T1000 (cell line): ENCODE measurements at regions not wholly inside any gene's neighbourhood (a gene's known extent, or its start where the extent isn't known, plus 50 kb on each side); places are given as distances from the start of the nearest gene placed in this dataset.

Experiments used
- DNase-seq: peaks from one replicate; lab custom pipeline; 2025; ENCODE audit warnings: mixed read lengths; lab: John Stamatoyannopoulos, UW

GRCh38 chr2:147553775-147554271 lies 291.0 kb upstream of the ACVR2A start:
- DNase-seq: no peak

- DNase-seq: no peak
Measured at GRCh38 chr2:147550995-147551731, 293.7 kb upstream of the ACVR2A start.

- no peak for DNase-seq
Measured at GRCh38 chr2:147549054-147549453, 295.8 kb upstream of the ACVR2A start.

- DNase-seq: no peak
Measured at GRCh38 chr2:147548451-147548850, 296.4 kb upstream of the ACVR2A start.

GRCh38 chr2:147547440-147547839 lies 297.4 kb upstream of the ACVR2A start:
- DNase-seq: no peak

- no peak for DNase-seq
Measured at GRCh38 chr2:147546109-147546508, 298.7 kb upstream of the ACVR2A start.

GRCh38 chr2:147543056-147543455 lies 301.8 kb upstream of the ACVR2A start:
- no peak for DNase-seq

GRCh38 chr2:147542351-147542750 lies 302.5 kb upstream of the ACVR2A start:
- DNase-seq: no peak

GRCh38 chr2:147541314-147541713 lies 303.5 kb upstream of the ACVR2A start:
- no peak for DNase-seq

- DNase-seq: no peak
Measured at GRCh38 chr2:147538821-147539220, 306.0 kb upstream of the ACVR2A start.

- no peak for DNase-seq
Measured at GRCh38 chr2:147538088-147538487, 306.7 kb upstream of the ACVR2A start.

GRCh38 chr2:147531269-147531668 lies 313.6 kb upstream of the ACVR2A start:
- no peak for DNase-seq

GRCh38 chr2:147530033-147530432 lies 314.8 kb upstream of the ACVR2A start:
- DNase-seq: no peak

GRCh38 chr2:147525819-147526489 lies 318.9 kb upstream of the ACVR2A start:
- no peak for DNase-seq

GRCh38 chr2:147524912-147525311 lies 319.9 kb upstream of the ACVR2A start:
- no peak for DNase-seq

- no peak for DNase-seq
Measured at GRCh38 chr2:147523415-147523814, 321.4 kb upstream of the ACVR2A start.

- DNase-seq: no peak
Measured at GRCh38 chr2:147521936-147522335, 322.9 kb upstream of the ACVR2A start.

- no peak for DNase-seq
Measured at GRCh38 chr2:147520817-147521216, 324.0 kb upstream of the ACVR2A start.

- no peak for DNase-seq
Measured at GRCh38 chr2:147519178-147519577, 325.7 kb upstream of the ACVR2A start.

- DNase-seq: no peak
Measured at GRCh38 chr2:147515213-147515612, 329.6 kb upstream of the ACVR2A start.

GRCh38 chr2:147512206-147512605 lies 332.6 kb upstream of the ACVR2A start:
- no peak for DNase-seq

- DNase-seq: no peak
Measured at GRCh38 chr2:147511491-147511948, 333.3 kb upstream of the ACVR2A start.

GRCh38 chr2:147509821-147510220 lies 335.0 kb upstream of the ACVR2A start:
- no peak for DNase-seq
